OCI-LY1 (cell line): ENCODE measurements at regions not wholly inside any gene's neighbourhood (a gene's known extent, or its start where the extent isn't known, plus 50 kb on each side); places are given as distances from the start of the nearest gene placed in this dataset.

Source experiments
- CTCF ChIP-seq: fragments of 200-600 bp; sonication (generic), shearing (Covaris generic); IDR thresholded peaks from 2 replicates; pipeline ENCODE4 v1.5.1; 2017; ENCODE audit warnings: mild to moderate bottlenecking, antibody characterized with exemption, low read length, moderate library complexity, mixed read lengths
- EZH2 ChIP-seq: fragments of 200-600 bp; sonication (generic), shearing (Covaris generic); IDR thresholded peaks from 2 replicates; pipeline ENCODE4 v1.8.0; 2017; ENCODE audit warnings: borderline replicate concordance, mixed run types, mild to moderate bottlenecking, antibody characterized with exemption, low read length, moderate library complexity, mixed read lengths

DNA sequence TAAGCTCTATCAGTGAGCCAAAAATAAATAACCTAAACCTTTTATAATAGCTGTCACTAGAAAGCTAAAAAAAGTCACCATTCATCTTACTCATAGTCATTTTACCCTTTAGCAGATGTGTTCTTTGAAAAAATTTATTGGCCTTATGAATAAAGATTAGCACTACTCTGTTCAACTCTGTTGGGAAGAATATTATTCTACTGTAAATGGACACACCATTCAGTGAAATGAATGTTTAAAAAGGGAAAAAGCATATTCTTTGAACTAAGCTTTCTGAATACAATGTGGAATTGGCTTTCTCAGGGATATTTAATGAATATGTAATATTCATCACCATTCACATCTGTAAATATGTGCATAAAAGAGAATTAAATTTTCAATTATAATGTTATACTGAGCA, 422.0 kb downstream of the CBLN2 start:
- TF ChIP-seq CTCF = no peak
- no peak for TF ChIP-seq EZH2
